NCI-H2107 treated with DMSO at 0.1 percent for 48 hours (cell line): ENCODE measurements at regions not wholly inside any gene's neighbourhood (a gene's known extent, or its start where the extent isn't known, plus 50 kb on each side); places are given as distances from the start of the nearest gene placed in this dataset.
"Not testable (repeated sequence)": the region's sequence is repeated elsewhere in the genome, so short reads cannot be mapped to it uniquely, and the experiment has no call there.

ENCODE experiments used
- DNase-seq: peaks from one replicate; lab custom pipeline; 2025; ENCODE audit not compliant: unreplicated experiment; lab: John Stamatoyannopoulos, UW

- DNase-seq, result no peak
Measured at GRCh38 chr5:117201001-117201400, 626.4 kb upstream of the SEMA6A start.

GRCh38 chr5:117195076-117195475, 620.5 kb upstream of the SEMA6A start:
- no peak for DNase-seq

DNA sequence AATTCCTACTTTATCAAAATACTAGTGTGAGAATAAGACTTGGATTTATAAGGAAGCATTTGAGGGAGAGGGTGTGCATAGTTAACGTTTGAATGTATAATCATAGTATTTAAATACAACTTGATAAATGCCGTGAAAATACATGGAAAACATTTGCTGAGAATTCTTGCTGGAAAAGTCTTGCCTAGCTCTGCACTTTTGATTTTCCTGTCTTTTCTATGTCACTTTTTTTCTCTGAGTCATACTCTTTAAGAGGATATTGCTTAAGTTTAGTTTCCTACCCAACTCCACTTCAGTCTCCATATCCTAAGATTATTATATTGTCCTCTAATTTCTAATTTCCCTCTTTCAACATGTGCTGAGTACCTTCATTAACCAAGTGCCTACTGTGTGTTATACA, 616.6 kb upstream of the SEMA6A start:
- no peak for DNase-seq

- no peak for DNase-seq
Measured at GRCh38 chr5:117189784-117190183, 615.2 kb upstream of the SEMA6A start.

DNA sequence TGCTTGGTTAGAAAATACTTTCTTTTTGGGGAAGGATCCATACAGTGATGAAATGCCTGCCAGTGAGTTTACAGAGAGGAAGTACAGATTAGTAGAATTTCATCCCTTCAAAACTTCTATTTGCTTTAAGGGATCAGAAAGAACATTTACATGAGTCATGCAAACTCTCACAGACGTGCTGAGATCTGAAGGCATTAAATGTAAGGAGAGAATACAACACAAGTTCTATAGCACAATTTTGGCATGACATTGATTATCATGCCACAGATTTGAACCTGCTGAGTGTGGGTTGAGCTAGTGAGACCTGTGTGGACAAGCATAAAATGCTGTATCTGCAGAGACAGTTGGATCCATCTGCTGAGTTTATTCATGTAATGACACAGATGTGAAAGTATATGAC, 613.6 kb upstream of the SEMA6A start:
- no peak for DNase-seq

- DNase-seq, result no peak
Measured at GRCh38 chr5:117186751-117187150, 612.1 kb upstream of the SEMA6A start.

- no peak for DNase-seq
Measured at GRCh38 chr5:117183326-117183725, 608.7 kb upstream of the SEMA6A start.

- DNase-seq, result no peak
Measured at GRCh38 chr5:117182104-117182503, 607.5 kb upstream of the SEMA6A start.

DNA sequence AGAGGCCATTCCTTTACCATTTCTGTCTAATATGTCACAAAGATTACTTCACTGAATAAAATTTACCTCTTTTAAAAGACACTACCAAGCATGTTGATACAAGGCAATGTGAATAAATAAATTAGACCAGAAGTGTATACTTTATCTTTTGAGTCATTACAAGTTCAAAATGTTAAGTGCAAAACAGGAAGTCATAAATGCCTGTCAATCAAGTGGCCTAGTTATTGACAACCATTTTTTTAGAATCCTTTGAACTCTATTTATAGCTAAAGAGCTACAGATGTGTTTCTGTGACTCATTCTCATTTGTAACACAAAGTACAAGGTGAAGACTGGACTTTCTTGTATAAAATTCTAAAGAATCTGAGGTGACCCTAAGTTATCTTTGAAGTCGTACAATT, 602.7 kb upstream of the SEMA6A start:
- DNase-seq, result no peak

DNA sequence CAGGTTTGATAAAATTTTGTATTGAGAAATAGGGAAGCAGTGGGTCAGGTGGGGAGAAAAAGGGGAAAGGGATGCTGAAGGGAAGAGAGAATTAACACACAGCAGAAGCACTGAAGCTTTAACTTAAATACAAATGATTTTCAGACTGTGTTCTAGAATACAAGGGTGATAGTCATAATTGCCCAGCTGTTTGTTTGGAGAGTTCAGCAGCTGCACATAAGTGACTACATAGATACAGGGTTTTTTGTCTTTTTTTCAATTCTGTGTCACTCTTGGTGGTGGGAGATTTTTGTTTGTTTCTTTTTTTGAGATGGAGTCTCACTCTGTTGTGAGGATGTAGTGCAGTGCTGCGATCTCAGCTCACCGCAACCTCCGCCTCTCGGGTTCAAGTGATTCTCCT, 590.4 kb upstream of the SEMA6A start:
- DNase-seq, result no peak

GRCh38 chr5:117161718-117162335, 587.2 kb upstream of the SEMA6A start:
- DNase-seq, result no peak

DNA sequence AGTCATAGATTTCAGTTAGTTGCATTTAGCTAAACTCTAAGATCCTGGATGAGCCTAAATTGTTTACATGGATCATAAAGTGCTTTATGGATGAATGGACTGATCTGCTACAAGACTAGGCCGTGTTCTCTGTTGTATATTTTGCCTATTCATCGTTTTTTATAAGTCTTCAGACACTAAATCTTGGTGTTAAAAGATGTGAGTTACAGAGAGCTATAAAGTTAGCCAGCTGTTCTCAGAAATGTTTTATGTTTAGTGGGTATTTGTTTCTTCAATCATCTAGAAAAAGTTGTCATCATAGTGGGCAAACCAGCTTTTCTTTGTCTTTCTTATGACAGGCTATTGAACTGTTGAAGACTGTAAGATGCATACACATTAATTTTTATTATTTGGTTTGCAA, 585.8 kb upstream of the SEMA6A start:
- DNase-seq, result no peak

DNA sequence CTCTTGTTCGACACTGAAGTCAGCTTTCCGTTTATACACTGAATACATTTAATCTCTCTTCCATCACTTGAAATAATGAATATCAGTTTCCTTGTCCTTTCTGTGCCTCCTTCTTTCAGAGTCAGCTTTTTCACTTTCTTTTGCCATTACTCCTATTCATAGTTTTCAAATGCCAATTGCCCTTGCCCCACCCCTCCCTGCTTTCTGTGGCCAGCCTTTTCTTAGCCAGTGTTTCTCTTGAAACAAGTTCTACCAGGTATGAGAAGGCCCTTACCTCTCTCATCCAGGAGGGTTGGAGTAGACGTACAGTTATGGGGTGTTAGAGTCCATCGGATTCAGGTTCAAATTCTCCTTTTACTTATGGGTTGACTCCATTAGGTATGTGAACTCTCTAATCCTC, 574.7 kb upstream of the SEMA6A start:
- DNase-seq, result no peak

GRCh38 chr5:117144086-117144485, 569.5 kb upstream of the SEMA6A start:
- no peak for DNase-seq

- DNase-seq, result no peak
Measured at GRCh38 chr5:117143406-117143805, 568.8 kb upstream of the SEMA6A start.

- DNase-seq, result no peak
Measured at GRCh38 chr5:117138523-117138922, 563.9 kb upstream of the SEMA6A start.

- DNase-seq, result no peak
Measured at GRCh38 chr5:117135851-117136250, 561.2 kb upstream of the SEMA6A start.

- no peak for DNase-seq
Measured at GRCh38 chr5:117133198-117133597, 558.6 kb upstream of the SEMA6A start.

DNA sequence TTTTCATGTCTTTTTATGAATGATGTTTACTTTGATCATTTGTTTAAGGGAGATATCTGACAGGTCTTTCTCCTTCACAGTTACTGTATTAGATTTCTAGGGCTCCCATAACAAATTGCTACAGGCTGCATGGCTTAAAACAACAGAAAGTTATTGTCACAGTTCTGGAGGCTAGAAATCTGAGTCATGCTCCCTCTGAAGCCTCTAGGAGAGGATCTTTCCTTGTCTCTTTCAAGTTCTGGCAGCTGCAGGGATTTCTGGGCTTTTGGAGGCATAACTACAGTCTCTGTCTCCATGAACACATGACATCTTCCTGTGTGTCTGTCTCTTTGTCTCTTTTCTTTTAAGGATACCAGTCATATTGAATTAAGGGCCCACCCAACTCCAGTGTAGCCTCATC, 557.3 kb upstream of the SEMA6A start:
- no peak for DNase-seq

DNA sequence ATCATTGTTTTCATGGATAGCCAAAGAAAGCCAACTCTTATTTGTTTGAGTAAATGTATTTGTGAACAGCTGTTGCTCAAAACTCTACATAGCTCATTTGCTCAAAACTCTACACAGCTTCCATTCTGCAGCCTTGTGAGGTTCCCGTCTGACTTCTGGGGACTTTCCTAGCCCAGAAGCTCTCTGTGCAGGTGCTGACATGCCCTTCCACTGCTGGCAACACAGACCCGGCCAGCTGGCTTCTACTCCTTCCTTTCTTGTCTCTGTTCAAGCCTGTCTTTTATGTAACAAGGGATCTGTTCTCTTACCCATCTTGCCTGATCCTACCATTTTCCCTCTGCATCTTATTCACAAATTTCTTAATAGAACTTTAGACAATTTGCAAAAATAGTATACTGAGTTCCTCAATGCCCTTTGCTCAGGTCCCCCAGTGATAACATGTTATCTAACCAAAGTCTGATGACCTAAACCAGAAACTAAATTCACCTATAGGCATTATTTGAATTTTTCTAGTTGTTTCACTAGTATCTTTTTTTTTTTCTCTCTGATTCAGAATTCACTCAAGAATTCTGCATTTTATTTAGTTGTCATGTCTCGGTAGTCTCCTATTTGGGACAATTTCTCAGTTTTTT, 556.5 kb upstream of the SEMA6A start:
- no peak for DNase-seq

DNA sequence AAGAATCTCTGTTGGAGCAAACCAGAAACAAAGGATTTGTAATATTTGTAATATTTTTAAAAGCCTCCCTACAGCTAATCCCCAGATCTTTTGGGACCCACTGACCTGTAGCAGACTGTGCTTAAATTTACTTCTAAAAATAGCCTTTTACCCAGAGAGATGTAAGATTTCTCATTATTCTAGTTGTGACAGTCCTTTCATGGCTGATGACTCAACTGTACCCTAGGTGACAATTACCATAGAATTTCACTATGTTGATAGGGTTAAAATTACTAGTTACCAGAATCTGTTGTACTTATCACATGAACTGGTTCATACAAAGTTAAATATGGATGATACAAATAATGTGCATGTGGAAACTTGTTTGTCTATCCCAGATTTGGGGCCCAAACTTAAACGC, 543.9 kb upstream of the SEMA6A start:
- no peak for DNase-seq

DNA sequence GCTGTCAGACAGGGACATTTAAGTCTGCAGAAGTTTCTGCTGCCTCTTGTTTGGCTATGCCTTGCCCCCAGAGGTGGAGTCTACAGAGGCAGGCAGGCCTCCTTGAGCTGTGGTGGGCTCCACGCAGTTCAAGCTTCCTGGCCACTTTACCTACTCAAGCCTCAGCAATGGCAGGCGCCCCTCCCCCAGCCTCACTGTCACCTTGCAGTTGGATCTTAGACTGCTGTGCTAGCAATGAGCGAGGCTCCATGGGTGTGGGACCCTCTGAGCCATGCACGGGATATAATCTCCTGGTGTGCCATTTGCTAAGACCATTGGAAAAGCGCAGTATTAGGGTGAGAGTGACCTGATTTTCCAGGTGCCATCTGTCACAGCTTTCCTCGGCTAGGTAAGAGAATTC, 542.7 kb upstream of the SEMA6A start:
- not testable (repeated sequence) for DNase-seq

- DNase-seq, result no peak
Measured at GRCh38 chr5:117110548-117110947, 535.9 kb upstream of the SEMA6A start.
